ENCODE measurements at regions not wholly inside any gene's neighbourhood (a gene's known extent, or its start where the extent isn't known, plus 50 kb on each side); places are given as distances from the start of the nearest gene placed in this dataset.

DNA sequence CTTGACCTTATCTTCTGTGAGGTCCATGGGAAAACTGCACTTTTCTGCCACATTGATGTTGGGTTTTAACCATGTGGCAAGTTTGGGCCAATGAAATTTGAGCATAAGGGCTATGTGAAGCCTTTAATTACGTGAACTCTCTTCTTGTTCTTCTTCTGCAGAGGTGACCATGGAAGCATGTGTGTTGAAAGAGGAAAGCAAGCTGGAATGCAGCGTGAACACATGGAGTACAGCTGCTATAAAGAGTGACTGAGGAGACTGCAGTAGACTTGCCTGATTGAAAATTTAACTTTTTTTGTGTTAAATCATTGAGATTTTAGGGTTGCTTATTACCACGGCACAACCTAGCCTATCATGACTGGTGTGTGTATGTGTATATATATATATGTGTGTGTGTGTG lies 347.3 kb downstream of the ZIC1 start:
- TF ChIP-seq, protein P1, sequence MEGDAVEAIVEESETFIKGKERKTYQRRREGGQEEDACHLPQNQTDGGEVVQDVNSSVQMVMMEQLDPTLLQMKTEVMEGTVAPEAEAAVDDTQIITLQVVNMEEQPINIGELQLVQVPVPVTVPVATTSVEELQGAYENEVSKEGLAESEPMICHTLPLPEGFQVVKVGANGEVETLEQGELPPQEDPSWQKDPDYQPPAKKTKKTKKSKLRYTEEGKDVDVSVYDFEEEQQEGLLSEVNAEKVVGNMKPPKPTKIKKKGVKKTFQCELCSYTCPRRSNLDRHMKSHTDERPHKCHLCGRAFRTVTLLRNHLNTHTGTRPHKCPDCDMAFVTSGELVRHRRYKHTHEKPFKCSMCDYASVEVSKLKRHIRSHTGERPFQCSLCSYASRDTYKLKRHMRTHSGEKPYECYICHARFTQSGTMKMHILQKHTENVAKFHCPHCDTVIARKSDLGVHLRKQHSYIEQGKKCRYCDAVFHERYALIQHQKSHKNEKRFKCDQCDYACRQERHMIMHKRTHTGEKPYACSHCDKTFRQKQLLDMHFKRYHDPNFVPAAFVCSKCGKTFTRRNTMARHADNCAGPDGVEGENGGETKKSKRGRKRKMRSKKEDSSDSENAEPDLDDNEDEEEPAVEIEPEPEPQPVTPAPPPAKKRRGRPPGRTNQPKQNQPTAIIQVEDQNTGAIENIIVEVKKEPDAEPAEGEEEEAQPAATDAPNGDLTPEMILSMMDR (conservative IDR thresholded peaks at IDR 0.05; ENCODE audit: low read depth, low read length), result no peak
- TF ChIP-seq EZH2 (IDR thresholded peaks at IDR 0.05; ENCODE audit: borderline replicate concordance, low read depth, low read length, poor library complexity, severe bottlenecking), result no peak

Data from A673 (cell line).